ENCODE measurements at regions not wholly inside any gene's neighbourhood (a gene's known extent, or its start where the extent isn't known, plus 50 kb on each side); places are given as distances from the start of the nearest gene placed in this dataset.

DNA sequence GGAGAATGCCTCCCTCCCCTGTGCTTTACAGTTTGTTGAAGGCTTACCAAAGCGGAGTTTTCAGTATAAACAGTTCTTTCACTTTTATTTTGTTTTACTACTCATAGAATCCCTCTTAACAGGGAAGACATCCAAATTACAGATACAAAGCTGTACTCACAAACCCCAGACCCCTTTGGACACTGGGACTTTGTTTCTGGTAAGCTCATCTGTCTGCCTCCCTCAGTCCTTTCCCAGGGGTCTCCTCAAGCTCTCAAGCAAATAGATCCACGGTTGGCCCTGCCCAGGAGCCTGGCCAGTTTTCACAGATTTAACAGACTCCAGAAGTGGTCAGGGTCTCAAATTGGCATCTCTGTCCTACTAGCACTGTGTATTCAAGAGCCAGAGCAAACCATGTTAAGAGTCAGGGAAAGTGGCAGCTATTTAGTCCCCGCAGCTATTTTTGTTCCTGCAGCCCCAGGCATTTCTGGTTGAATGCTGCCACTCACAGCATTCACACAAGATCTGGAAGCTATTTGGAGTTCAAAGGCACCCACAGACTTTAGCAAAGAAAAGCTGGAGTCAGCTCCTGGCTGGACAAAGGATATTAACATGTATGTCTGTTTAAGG is 54.2 kb downstream of the TMEM100 start:
- Histone ChIP-seq H3K4me3 (ENCODE audit: low read length) (no peak overlapping the region), H3K4me1 (ENCODE audit: insufficient read depth, low read length) (peaks cover 62% of the 10 kb centered on the region), H3K9me3 (ENCODE audit: low read depth, low read length) (no peaks in the 10 kb centered on the region), H3K27me3 (ENCODE audit: insufficient read depth, low read length) (no peaks in the 10 kb centered on the region)

- peaks cover 53% of the 10 kb centered on the region for H3K4me1 ChIP-seq (ENCODE audit: insufficient read depth, low read length)
- H3K4me3 ChIP-seq (ENCODE audit: low read length), result no peak overlapping the region
- H3K27me3 ChIP-seq (ENCODE audit: insufficient read depth, low read length), result no peaks in the 10 kb centered on the region
- H3K9me3 ChIP-seq (ENCODE audit: low read depth, low read length), result no peaks in the 10 kb centered on the region
These were observed 55.9 kb downstream of the TMEM100 start for GRCh38 chr17:55666806-55667205.

- Histone ChIP-seq H3K9me3 (ENCODE audit: low read depth, low read length) (no peaks in the 10 kb centered on the region), H3K4me1 (ENCODE audit: insufficient read depth, low read length) (peaks cover 46% of the 10 kb centered on the region), H3K27me3 (ENCODE audit: insufficient read depth, low read length) (no peaks in the 10 kb centered on the region), H3K4me3 (ENCODE audit: low read length) (no peak overlapping the region)
These were observed 58.4 kb downstream of the TMEM100 start for GRCh38 chr17:55664287-55664686.

- Histone ChIP-seq H3K4me3 (ENCODE audit: low read length) (no peak overlapping the region), H3K4me1 (ENCODE audit: insufficient read depth, low read length) (peaks cover 40% of the 10 kb centered on the region), H3K9me3 (ENCODE audit: low read depth, low read length) (no peaks in the 10 kb centered on the region), H3K27me3 (ENCODE audit: insufficient read depth, low read length) (no peaks in the 10 kb centered on the region)
These were observed 59.3 kb downstream of the TMEM100 start for GRCh38 chr17:55663400-55663799.

GRCh38 chr17:55661963-55662834 is 60.5 kb downstream of the TMEM100 start:
- H3K4me1 ChIP-seq (ENCODE audit: insufficient read depth, low read length), result peaks cover 34% of the 10 kb centered on the region
- no peak overlapping the region for H3K4me3 ChIP-seq (ENCODE audit: low read length)
- H3K9me3 ChIP-seq (ENCODE audit: low read depth, low read length), result no peaks in the 10 kb centered on the region
- no peaks in the 10 kb centered on the region for H3K27me3 ChIP-seq (ENCODE audit: insufficient read depth, low read length)

GRCh38 chr17:55661256-55661758 is 61.4 kb downstream of the TMEM100 start:
- H3K27me3 ChIP-seq (ENCODE audit: insufficient read depth, low read length), result no peaks in the 10 kb centered on the region
- H3K4me3 ChIP-seq (ENCODE audit: low read length), result no peak overlapping the region
- H3K4me1 ChIP-seq (ENCODE audit: insufficient read depth, low read length), result peaks cover 25% of the 10 kb centered on the region
- H3K9me3 ChIP-seq (ENCODE audit: low read depth, low read length), result no peaks in the 10 kb centered on the region

DNA sequence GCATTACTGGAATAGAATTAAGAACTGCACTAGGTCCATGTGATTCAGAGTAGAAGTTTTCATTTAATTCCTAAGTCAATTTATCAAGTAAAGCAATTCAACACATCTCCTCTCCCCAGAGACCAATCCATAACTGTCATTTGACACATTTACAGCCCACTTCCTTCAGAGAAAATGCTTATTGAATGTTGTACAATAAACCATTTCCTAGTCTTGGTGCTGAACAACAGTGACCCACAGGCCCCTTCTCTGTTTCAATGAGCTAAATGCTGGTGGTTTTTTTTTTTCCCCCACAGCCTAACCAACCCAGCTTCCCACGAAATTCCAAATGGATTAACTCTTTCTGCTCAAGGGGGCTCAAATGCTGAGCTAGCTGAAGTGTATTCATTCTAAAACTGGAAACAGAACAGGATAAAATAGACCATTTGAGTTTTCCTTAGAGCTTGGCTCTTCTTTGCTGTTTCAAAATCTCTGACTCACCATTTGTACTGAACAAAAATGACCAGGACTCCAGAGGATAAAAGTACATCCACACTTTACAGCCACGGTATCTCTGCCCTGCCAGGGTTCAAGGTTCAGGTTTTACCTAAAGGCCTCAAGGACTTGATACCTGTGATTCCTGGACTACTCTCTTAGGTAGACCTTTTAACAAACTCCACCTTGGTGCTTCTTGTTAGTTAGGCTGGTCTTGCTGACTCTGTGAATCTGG is 62.3 kb downstream of the TMEM100 start:
- Histone ChIP-seq H3K4me1 (ENCODE audit: insufficient read depth, low read length) (peaks cover 25% of the 10 kb centered on the region), H3K4me3 (ENCODE audit: low read length) (no peak overlapping the region), H3K9me3 (ENCODE audit: low read depth, low read length) (no peaks in the 10 kb centered on the region)

DNA sequence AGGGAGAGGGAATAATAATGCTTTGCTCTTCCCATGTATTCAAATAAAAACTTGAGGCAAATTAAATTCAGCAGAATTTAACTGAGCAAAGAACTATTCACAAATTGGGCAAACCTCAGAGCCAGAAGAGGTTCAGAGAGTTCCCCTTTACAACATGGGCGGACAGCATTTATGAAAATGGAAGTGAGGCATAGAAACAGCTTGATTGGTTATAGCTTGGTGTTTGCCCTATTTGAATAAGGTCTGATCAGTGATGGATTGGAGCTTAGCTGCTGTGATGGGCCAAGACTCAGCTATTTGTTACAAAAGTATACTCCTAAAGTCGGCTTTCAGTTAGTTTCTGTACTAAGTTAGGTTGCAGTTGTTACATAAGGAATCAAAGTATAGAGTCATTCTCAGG is 63.0 kb downstream of the TMEM100 start:
- no peaks in the 10 kb centered on the region for H3K27me3 ChIP-seq (ENCODE audit: insufficient read depth, low read length)
- no peaks in the 10 kb centered on the region for H3K9me3 ChIP-seq (ENCODE audit: low read depth, low read length)
- H3K4me1 ChIP-seq (ENCODE audit: insufficient read depth, low read length), result peaks cover 19% of the 10 kb centered on the region
- H3K4me3 ChIP-seq (ENCODE audit: low read length), result no peak overlapping the region

More for the DNA sequence above, 62.3 kb downstream of the TMEM100 start:
- H3K27me3 ChIP-seq (ENCODE audit: insufficient read depth, low read length), result no peaks in the 10 kb centered on the region

GRCh38 chr17:55655777-55656176 is 66.9 kb downstream of the TMEM100 start:
- H3K4me1 ChIP-seq (ENCODE audit: insufficient read depth, low read length), result no peaks in the 10 kb centered on the region
- no peak overlapping the region for H3K4me3 ChIP-seq (ENCODE audit: low read length)
- H3K27me3 ChIP-seq (ENCODE audit: insufficient read depth, low read length), result no peaks in the 10 kb centered on the region
- no peaks in the 10 kb centered on the region for H3K9me3 ChIP-seq (ENCODE audit: low read depth, low read length)

GRCh38 chr17:55654821-55655220 is 67.8 kb downstream of the TMEM100 start:
- H3K9me3 ChIP-seq (ENCODE audit: low read depth, low read length), result no peaks in the 10 kb centered on the region
- no peak overlapping the region for H3K4me3 ChIP-seq (ENCODE audit: low read length)
- H3K4me1 ChIP-seq (ENCODE audit: insufficient read depth, low read length), result peaks cover 6% of the 10 kb centered on the region
- no peaks in the 10 kb centered on the region for H3K27me3 ChIP-seq (ENCODE audit: insufficient read depth, low read length)

DNA sequence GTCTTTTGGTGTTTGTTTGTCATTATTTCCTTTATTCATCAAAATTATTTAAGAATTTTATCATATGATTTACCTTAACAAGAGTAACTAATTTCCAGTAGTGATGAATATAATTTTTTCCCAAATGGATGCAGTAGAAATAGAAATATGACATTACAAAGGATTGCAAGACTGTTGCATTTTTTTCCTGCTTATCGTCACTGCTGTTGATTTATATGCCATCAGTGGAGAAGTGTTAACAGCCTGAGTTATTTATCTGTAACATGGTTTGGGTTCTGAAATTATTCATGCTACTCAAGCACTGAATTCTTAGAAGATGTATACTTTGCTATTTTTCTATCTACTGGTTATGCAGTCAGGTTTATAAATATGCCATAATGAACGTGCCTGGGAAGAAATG is 68.6 kb downstream of the TMEM100 start:
- Histone ChIP-seq H3K9me3 (ENCODE audit: low read depth, low read length) (no peaks in the 10 kb centered on the region), H3K4me1 (ENCODE audit: insufficient read depth, low read length) (peaks cover 8% of the 10 kb centered on the region), H3K4me3 (ENCODE audit: low read length) (no peak overlapping the region), H3K27me3 (ENCODE audit: insufficient read depth, low read length) (no peaks in the 10 kb centered on the region)

- H3K27me3 ChIP-seq (ENCODE audit: insufficient read depth, low read length), result no peaks in the 10 kb centered on the region
- peaks cover 8% of the 10 kb centered on the region for H3K4me1 ChIP-seq (ENCODE audit: insufficient read depth, low read length)
- no peaks in the 10 kb centered on the region for H3K9me3 ChIP-seq (ENCODE audit: low read depth, low read length)
- no peak overlapping the region for H3K4me3 ChIP-seq (ENCODE audit: low read length)
These were observed 69.8 kb downstream of the TMEM100 start for GRCh38 chr17:55652825-55653224.

DNA sequence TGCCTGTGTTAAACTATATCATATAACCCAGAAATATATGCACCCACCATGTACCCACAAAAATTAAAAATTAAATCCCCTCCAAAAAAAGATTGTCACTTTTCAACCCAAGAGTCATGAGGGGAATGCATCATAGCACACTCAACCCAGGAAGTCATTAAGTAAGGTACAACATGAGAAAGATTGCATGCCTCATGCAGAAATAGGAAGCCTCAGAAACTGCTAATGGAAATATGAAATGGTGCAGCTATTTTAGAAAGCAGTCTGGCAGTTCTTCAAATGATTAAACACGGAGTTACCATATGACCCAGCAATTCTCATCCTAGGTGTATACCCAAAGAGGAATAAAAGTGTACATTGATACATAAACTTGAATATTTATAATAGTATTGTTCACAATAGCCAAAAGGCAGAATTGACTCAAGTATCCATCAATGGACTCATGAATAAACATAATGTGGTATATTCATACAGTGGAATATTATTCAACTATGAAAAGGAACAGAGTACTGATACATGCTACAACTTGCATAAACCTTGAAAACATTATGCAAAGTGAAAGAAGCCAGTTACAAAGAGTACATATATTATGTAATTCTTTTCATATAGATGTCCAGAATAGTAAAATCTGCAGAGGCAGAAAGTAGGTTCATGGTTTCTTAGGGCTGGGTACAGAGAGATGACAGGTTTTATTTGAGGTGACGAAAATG is 70.4 kb downstream of the TMEM100 start:
- Histone ChIP-seq H3K4me3 (ENCODE audit: low read length) (no peak overlapping the region), H3K9me3 (ENCODE audit: low read depth, low read length) (no peaks in the 10 kb centered on the region), H3K4me1 (ENCODE audit: insufficient read depth, low read length) (peaks cover 8% of the 10 kb centered on the region), H3K27me3 (ENCODE audit: insufficient read depth, low read length) (no peaks in the 10 kb centered on the region)

- peaks cover 8% of the 10 kb centered on the region for H3K4me1 ChIP-seq (ENCODE audit: insufficient read depth, low read length)
- no peaks in the 10 kb centered on the region for H3K27me3 ChIP-seq (ENCODE audit: insufficient read depth, low read length)
- no peaks in the 10 kb centered on the region for H3K9me3 ChIP-seq (ENCODE audit: low read depth, low read length)
- H3K4me3 ChIP-seq (ENCODE audit: low read length), result no peak overlapping the region
These were observed 72.6 kb downstream of the TMEM100 start for GRCh38 chr17:55649957-55650597.
